GM23248 (cell line): ENCODE measurements at regions not wholly inside any gene's neighbourhood (a gene's known extent, or its start where the extent isn't known, plus 50 kb on each side); places are given as distances from the start of the nearest gene placed in this dataset.

Experiments used
- DNase-seq: peaks from one replicate; pipeline ENCODE4 v3.0.0-alpha.2; 2015
- H2AFZ ChIP-seq: fragments of 200-600 bp; sonication (generic); 2 replicates; pipeline ENCODE4 v1.6.1; 2016; ENCODE audit warnings: antibody characterized with exemption
- H3F3A ChIP-seq: fragments of 200-600 bp; sonication (generic); 2 replicates; pipeline ENCODE4 v1.6.1; 2016; ENCODE audit warnings: mild to moderate bottlenecking, antibody characterized with exemption, mixed run types; ENCODE audit not compliant: insufficient read depth
- H3K27ac ChIP-seq: fragments of 200-600 bp; sonication (generic); 2 replicates; pipeline ENCODE4 v1.5.1; 2016; ENCODE audit warnings: mild to moderate bottlenecking
- H3K27me3 ChIP-seq: fragments of 200-600 bp; sonication (generic); replicated peaks from 2 replicates; pipeline ENCODE4 v1.6.1; 2016; ENCODE audit warnings: mild to moderate bottlenecking; ENCODE audit not compliant: insufficient read depth
- H3K36me3 ChIP-seq: fragments of 200-600 bp; sonication (generic); 2 replicates; pipeline ENCODE4 v1.6.1; 2016; ENCODE audit warnings: low read depth, mild to moderate bottlenecking
- H3K4me1 ChIP-seq: fragments of 200-600 bp; sonication (generic); 2 replicates; pipeline ENCODE4 v1.6.1; 2016; ENCODE audit warnings: mild to moderate bottlenecking; ENCODE audit not compliant: insufficient read depth
- H3K4me2 ChIP-seq: fragments of 200-600 bp; sonication (generic); one replicate; pipeline ENCODE4 v1.6.1; 2016; ENCODE audit warnings: mild to moderate bottlenecking; ENCODE audit not compliant: unreplicated experiment
- H3K4me3 ChIP-seq: fragments of 200-600 bp; sonication (generic); 2 replicates; pipeline ENCODE4 v1.5.1; 2016; ENCODE audit warnings: mild to moderate bottlenecking
- H3K79me2 ChIP-seq: fragments of 200-600 bp; sonication (generic); 2 replicates; pipeline ENCODE4 v1.6.1; 2016; ENCODE audit warnings: mild to moderate bottlenecking; ENCODE audit not compliant: insufficient read depth
- H3K9ac ChIP-seq: fragments of 200-600 bp; sonication (generic); 2 replicates; pipeline ENCODE4 v1.6.1; 2016; ENCODE audit warnings: mild to moderate bottlenecking
- H3K9me2 ChIP-seq: fragments of 200-600 bp; sonication (generic); 2 replicates; pipeline ENCODE4 v1.6.1; 2016; ENCODE audit warnings: mixed run types, mild to moderate bottlenecking, moderate library complexity; ENCODE audit not compliant: insufficient read depth
- H3K9me3 ChIP-seq: fragments of 200-600 bp; sonication (generic); one replicate; pipeline ENCODE4 v1.6.1; 2017; ENCODE audit warnings: low read depth
- H4K20me1 ChIP-seq: fragments of 200-600 bp; sonication (generic); 2 replicates; pipeline ENCODE4 v1.6.0; 2016; ENCODE audit not compliant: insufficient read depth
- EZH2 ChIP-seq: fragments of 200-600 bp; sonication (generic); IDR thresholded peaks from 2 replicates; pipeline ENCODE4 v1.6.1; 2018; ENCODE audit warnings: antibody characterized with exemption, mild to moderate bottlenecking; ENCODE audit not compliant: insufficient read depth, poor library complexity, severe bottlenecking
- EZH2phosphoT487 ChIP-seq: fragments of 200-600 bp; sonication (generic); IDR thresholded peaks from 2 replicates; pipeline ENCODE4 v1.6.1; 2018; ENCODE audit warnings: antibody characterized with exemption, moderate library complexity, mild to moderate bottlenecking, low read depth; ENCODE audit not compliant: insufficient read depth
- WGBS, 2 experiments: methylation state at CpG; one replicate each; pipeline ENCODE4 v1.1.6; 2015 to 2017; ENCODE audit warnings: low lambda C conversion rate in 2 of 2, low coverage in 1 of 2; ENCODE audit errors: missing lambda C conversion rate in 2 of 2; 5-methylcytosine and 5-hydroxymethylcytosine counted together
- in situ Hi-C: fragments of 300-500 bp; cut with MboI; formaldehyde crosslinking; loops from 2 replicates; pipeline ENCODE4 v1.15.0; 2020

DNA sequence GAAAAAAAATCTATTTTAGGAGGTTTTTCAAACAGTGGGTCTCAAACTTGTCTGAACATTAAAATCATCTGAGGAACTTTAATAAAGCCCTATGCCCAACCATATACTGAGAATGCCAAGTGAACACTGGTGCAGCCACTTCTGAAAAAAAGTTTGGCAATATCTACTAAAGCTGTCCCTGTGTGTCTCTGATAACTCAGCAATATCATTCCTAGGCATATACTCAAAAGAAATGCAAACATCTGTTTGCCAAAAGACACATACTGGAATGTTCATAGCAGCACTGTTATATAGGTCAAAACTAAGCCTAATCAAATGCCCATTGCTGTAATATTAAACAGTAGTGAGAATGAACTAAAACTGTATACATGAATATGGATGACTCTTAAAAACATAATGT lies 74.2 kb upstream of the RGS4 start:
- Histone ChIP-seq H4K20me1 (no peaks in the 10 kb centered on the region), H3K9me3 (no peaks in the 10 kb centered on the region), H3K79me2 (no peaks in the 10 kb centered on the region), H3K9me2 (no peaks in the 10 kb centered on the region), H3K36me3 (no peaks in the 10 kb centered on the region), H3K27ac (peak overlapping the region; percentile 57), H3K9ac (no peak overlapping the region), H3F3A (peaks cover 20% of the 10 kb centered on the region), H3K4me1 (peaks cover 57% of the 10 kb centered on the region), H2AFZ (no peak overlapping the region), H3K27me3 (no peaks in the 10 kb centered on the region), H3K4me3 (no peak overlapping the region), H3K4me2 (no peak overlapping the region)
- peak; percentile 32 for DNase-seq
- TF ChIP-seq EZH2phosphoT487 (no peak), EZH2 (no peak)
- in situ Hi-C loops: no loop called here

DNA sequence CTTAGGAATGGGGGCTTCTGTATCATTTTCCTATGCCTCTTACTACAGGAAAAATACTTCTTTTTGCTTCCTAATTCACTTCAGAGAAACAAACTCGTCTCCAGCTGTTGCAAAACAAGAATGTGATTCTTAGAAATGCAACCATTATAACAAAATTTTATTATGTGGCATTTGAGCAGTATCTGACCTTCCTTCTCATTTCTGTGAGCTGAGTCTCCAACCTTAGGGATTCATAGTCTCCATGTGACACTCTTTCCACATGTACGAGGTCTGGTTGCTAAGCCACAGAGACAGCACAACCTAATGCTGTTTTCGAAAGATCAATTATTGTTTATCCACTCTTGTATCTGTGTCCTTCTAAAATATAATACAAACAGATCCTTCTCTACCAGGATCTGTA lies 75.3 kb upstream of the RGS4 start:
- Histone ChIP-seq H2AFZ (peak overlapping the region; percentile 32; the same call in 1 of the 2 replicates), H3K4me3 (no peak overlapping the region), H3F3A (peaks cover 20% of the 10 kb centered on the region), H3K9me2 (no peaks in the 10 kb centered on the region), H3K9ac (peak overlapping the region; percentile 51), H3K27me3 (no peaks in the 10 kb centered on the region), H3K79me2 (no peaks in the 10 kb centered on the region), H3K27ac (peak overlapping the region; percentile 57), H3K9me3 (no peaks in the 10 kb centered on the region), H3K4me2 (no peak overlapping the region), H3K4me1 (peaks cover 57% of the 10 kb centered on the region), H3K36me3 (no peaks in the 10 kb centered on the region), H4K20me1 (no peaks in the 10 kb centered on the region)
- in situ Hi-C loops: no loop called here
- 45 to 55% methylated on average over 3 of the region's 3 CpGs for WGBS, 2 experiments
- TF ChIP-seq EZH2phosphoT487: no peak
- no peak for TF ChIP-seq EZH2
- peak; percentile 62 for DNase-seq

DNA sequence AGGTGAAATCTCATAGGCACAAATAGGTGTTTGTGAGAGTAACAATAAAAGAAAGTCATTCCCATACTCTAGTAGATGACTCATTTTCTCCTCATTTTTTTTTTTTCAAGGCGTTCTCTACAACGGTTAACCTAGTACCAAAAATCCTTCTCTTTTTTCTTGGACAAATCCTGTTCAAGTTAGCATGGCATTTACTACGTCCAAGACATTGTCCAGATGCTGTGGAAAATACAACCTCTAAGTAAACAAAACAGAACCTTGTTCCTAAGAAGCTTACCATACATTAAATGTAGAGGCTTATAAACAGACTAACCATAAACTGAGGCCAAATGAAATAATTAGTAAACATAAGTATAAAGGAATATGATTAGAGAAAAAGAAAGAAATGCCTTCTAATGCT lies 76.2 kb upstream of the RGS4 start:
- TF ChIP-seq EZH2phosphoT487 (no peak), EZH2 (no peak)
- Histone ChIP-seq H3K4me2 (no peak overlapping the region), H3K79me2 (no peaks in the 10 kb centered on the region), H3K27ac (no peak overlapping the region), H3K9ac (no peak overlapping the region), H3K4me3 (no peak overlapping the region), H3K4me1 (peaks cover 53% of the 10 kb centered on the region), H3K36me3 (no peaks in the 10 kb centered on the region), H3K27me3 (no peaks in the 10 kb centered on the region), H3K9me2 (no peaks in the 10 kb centered on the region), H4K20me1 (no peaks in the 10 kb centered on the region), H3K9me3 (no peaks in the 10 kb centered on the region), H3F3A (peaks cover 20% of the 10 kb centered on the region), H2AFZ (no peak overlapping the region)
- DNase-seq: peak; percentile 16
- in situ Hi-C loops: no loop called here
- 68 to 82% methylated on average over 3 of the region's 3 CpGs for WGBS, 2 experiments

DNA sequence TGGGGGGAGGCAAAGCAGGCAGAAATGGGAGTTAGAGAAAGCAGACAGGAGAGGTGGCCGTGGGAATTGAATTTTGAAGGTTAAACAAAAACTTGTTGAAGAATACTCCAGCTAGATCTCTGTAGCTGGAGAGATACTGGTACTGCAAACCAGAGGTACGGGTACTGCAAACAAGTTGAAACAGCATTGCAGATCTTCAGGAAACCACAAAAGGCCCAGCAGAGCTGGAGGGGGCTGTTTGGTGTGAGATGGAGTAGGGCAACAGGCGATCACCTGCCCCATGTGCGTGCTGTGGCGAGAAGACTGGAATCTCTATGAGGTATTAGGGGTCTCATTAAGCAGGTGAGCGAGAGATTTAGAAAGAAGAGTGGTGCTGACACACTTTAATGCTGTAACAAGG lies 77.7 kb upstream of the RGS4 start:
- H3K27ac ChIP-seq: no peak overlapping the region
- in situ Hi-C loops: no loop called here
- no peak overlapping the region for H2AFZ ChIP-seq
- no peak for DNase-seq
- H3K9me3 ChIP-seq: no peaks in the 10 kb centered on the region
- no peak overlapping the region for H3K4me3 ChIP-seq
- H3K79me2 ChIP-seq: no peaks in the 10 kb centered on the region
- peaks cover 18% of the 10 kb centered on the region; the same call in 1 of the 2 replicates for H3F3A ChIP-seq
- H3K36me3 ChIP-seq: no peaks in the 10 kb centered on the region
- H3K9ac ChIP-seq: no peak overlapping the region
- no peaks in the 10 kb centered on the region for H3K27me3 ChIP-seq
- 76 to 81% methylated on average over 6 of the region's 6 CpGs for WGBS, 2 experiments
- H3K9me2 ChIP-seq: no peaks in the 10 kb centered on the region
- H4K20me1 ChIP-seq: no peaks in the 10 kb centered on the region
- TF ChIP-seq EZH2 (no peak), EZH2phosphoT487 (no peak)
- no peak overlapping the region for H3K4me2 ChIP-seq
- peaks cover 52% of the 10 kb centered on the region for H3K4me1 ChIP-seq

DNA sequence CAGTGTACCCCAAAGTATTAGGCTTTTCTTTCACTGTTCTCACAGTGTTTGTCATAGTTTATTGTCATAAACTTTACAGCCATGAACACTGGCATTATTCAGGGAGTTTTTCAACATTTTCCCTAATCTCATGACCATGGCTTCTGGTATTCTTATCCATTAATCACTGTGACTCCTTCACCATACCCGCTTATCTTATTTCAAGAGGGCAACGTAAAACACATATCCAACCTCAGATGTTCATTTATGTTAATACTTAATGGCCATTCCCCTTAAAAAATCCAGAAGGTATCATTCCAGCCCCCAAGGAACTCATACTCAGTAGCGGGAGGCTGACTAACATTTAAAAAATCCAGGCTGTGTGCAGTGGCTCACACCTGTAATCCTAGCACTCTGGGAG lies 78.5 kb upstream of the RGS4 start:
- no peak for DNase-seq
- H3K4me3 ChIP-seq: no peak overlapping the region
- H3K9me2 ChIP-seq: no peaks in the 10 kb centered on the region
- H3K9me3 ChIP-seq: no peaks in the 10 kb centered on the region
- TF ChIP-seq EZH2phosphoT487 (no peak), EZH2 (no peak)
- 85 to 90% methylated on average over 3 of the region's 3 CpGs for WGBS, 2 experiments
- H3F3A ChIP-seq: 0 out of 2 replicates have a peak, but pooled peaks cover 10% of the 10 kb centered on the region
- no peaks in the 10 kb centered on the region for H3K79me2 ChIP-seq
- H2AFZ ChIP-seq: no peak overlapping the region
- no peaks in the 10 kb centered on the region for H3K27me3 ChIP-seq
- no peaks in the 10 kb centered on the region for H4K20me1 ChIP-seq
- no peak overlapping the region for H3K27ac ChIP-seq
- H3K36me3 ChIP-seq: no peaks in the 10 kb centered on the region
- in situ Hi-C loops: no loop called here
- H3K4me1 ChIP-seq: peaks cover 49% of the 10 kb centered on the region
- no peak overlapping the region for H3K9ac ChIP-seq
- H3K4me2 ChIP-seq: no peak overlapping the region
